22Rv1 (cell line): ENCODE measurements at regions not wholly inside any gene's neighbourhood (a gene's known extent, or its start where the extent isn't known, plus 50 kb on each side); places are given as distances from the start of the nearest gene placed in this dataset.

ENCODE experiments used
- H3K27ac ChIP-seq: fragments of 450-650 bp; 2 replicates; pipeline ENCODE4 v1.5.1; 2017
- ZFX ChIP-seq: fragments of 450-650 bp; IDR thresholded peaks from 2 replicates; pipeline ENCODE4 v1.6.1; 2017; ENCODE audit warnings: antibody characterized with exemption, borderline replicate concordance
- TF ChIP-seq, protein P1 (sequence below): fragments of 450-650 bp; IDR thresholded peaks from 2 replicates; pipeline ENCODE4 v1.5.1; 2017; ENCODE audit warnings: mild to moderate bottlenecking

DNA sequence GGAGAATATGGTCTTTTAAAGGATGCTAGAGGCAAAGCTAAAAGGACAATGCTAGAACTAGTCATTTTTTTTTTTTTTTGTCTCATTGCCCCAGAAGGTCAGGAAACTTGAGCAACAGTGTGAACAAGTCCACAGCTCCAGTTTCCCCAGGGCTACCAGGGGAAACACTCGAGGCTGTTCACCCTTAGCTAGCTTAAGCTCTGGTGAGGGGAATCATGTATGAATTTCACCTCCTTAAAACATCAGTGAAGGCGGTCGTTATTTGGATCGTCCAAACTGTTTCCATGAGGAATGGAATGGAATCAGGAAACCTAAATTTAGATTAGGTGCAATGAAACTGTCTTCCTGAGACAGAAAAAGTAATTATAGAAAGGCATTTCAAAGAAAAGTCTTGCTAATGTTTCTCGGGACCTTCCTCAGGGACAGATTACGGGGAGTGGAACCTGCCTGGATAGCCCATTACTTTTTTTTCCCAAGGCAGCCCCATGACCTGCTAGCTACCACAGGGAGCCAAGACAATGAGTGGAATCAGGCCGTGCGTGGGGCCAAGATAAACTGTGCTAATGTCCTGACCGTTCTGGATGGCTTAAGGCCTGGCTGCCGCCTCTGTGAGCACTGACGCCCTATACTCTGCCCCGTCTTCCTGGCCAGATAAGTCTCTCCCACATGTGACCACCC, 164.8 kb upstream of the SGK1 start:
- no peak overlapping the region for H3K27ac ChIP-seq
- no peak for TF ChIP-seq ZFX
- TF ChIP-seq, protein P1, sequence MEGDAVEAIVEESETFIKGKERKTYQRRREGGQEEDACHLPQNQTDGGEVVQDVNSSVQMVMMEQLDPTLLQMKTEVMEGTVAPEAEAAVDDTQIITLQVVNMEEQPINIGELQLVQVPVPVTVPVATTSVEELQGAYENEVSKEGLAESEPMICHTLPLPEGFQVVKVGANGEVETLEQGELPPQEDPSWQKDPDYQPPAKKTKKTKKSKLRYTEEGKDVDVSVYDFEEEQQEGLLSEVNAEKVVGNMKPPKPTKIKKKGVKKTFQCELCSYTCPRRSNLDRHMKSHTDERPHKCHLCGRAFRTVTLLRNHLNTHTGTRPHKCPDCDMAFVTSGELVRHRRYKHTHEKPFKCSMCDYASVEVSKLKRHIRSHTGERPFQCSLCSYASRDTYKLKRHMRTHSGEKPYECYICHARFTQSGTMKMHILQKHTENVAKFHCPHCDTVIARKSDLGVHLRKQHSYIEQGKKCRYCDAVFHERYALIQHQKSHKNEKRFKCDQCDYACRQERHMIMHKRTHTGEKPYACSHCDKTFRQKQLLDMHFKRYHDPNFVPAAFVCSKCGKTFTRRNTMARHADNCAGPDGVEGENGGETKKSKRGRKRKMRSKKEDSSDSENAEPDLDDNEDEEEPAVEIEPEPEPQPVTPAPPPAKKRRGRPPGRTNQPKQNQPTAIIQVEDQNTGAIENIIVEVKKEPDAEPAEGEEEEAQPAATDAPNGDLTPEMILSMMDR = no peak

DNA sequence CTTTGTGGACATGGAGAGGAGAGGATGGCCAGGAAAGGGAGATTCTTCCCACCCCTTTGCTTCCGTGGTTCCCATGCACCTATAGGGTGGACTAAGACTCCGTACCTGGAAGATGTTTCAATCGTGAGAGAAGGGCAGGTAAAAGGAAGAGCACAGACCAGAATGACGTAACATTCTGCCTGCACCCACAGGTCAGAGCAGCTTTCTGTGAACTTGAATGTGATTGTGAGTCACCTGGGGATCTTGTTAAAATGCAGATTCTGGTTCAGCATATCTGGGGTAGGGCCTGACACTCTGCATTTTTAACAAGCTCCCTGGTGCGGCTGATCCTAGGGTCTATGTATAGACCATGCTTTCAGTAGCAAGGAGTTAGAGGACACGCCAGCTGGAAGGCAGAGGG, 164.1 kb upstream of the SGK1 start:
- TF ChIP-seq ZFX = no peak
- TF ChIP-seq, protein P1 = no peak
- H3K27ac ChIP-seq = no peak overlapping the region

DNA sequence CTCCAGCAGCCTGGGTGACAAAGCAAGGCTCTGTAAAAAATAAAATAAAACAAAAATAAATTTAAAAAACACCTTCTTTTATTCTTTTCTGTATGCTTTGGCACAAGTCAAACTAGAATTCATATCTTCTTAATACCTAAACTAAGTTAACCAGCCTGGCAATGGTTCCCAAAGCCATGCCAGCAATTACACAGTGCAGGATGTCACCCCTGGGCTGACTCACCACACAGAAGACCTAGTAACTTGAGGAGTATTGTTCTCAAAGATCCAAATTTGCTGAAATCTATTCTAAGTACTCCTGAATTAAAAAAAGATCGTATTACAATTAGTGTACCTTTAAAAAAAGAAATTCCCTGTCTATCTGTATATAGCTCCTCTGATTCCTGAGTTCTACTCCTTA, 162.7 kb upstream of the SGK1 start:
- TF ChIP-seq, protein P1 = no peak
- TF ChIP-seq ZFX = no peak
- H3K27ac ChIP-seq = no peak overlapping the region

DNA sequence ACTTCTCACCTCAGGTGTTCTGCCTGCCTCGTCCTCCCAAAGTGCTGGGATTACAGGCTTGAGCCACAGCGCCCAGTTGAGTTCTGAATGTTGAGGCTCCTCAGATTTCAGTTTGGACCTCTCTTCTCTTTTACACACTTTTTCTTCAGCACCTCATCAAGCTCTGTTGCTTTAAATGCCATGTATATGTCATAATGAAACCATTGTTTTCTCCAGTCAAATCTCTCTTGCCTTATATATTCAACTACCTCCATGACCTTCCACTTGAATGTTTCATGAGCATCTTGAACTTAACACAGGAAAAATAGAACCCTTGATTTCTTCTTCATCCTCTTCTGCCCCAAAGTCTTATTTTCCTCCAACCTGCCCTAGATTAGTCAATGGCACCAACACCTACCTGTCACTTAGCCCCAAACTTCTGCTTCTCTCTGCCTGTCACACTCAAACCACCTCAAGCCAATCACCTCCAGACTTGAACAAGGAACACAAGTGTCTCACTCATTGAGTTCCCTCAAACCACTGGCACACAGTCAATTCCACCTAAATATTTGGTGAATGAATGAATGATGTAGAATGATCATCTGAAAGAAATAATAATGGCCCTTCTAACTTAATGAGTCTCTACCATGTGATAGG, 161.0 kb upstream of the SGK1 start:
- H3K27ac ChIP-seq = no peak overlapping the region
- no peak for TF ChIP-seq ZFX
- TF ChIP-seq, protein P1 = no peak

DNA sequence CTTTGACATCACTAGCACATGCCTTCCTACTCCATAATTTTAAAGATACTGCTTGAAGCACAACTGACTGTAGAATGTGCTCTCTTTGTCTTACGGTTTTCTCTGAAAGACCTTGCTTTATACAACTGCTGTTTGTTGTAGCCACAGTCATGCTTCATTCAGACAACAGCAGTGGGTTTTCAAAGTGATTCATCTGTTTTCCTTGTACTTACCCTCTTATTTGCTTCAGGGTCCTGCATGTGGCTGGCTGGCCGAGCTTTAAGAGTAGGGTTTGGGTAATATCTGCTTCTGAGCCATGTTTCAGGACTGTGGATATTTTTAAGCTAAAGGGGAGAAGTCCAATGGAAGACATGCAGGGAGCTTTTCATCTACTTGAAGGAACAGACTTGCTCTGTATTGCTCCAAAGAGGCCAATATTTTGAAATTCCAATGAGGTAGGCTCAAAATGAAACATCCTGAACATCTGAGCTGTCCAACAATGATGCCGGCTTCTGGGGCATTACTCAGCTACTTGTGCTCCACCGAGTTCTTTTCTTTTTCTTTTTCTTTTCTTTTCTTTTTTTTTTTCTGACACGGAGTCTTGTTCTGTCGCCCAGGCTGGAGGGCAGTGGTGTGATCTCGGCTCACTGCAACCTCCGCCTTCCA, 160.2 kb upstream of the SGK1 start:
- no peak for TF ChIP-seq ZFX
- TF ChIP-seq, protein P1 = no peak
- H3K27ac ChIP-seq = no peak overlapping the region

DNA sequence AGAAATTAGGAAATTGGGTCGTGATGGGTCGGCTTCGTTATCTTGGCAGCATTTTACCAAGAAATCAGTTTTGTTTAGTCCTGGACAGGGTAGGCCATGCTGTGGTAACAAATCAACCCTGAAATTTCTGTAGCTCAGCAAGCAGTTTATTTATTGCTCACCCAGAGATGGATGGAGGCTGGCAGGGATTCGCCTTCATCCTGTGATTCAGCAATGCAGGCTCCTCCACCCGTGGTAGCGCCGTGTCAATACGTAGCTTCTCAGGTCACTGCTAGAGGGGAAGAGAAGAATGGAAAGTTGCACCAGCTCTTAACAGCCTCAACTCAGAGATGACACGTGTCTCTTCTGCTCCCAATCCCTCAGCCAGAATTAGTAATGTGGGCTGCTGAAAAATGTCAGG, 157.0 kb upstream of the SGK1 start:
- no peak overlapping the region for H3K27ac ChIP-seq
- TF ChIP-seq, protein P1 = no peak
- TF ChIP-seq ZFX = no peak

DNA sequence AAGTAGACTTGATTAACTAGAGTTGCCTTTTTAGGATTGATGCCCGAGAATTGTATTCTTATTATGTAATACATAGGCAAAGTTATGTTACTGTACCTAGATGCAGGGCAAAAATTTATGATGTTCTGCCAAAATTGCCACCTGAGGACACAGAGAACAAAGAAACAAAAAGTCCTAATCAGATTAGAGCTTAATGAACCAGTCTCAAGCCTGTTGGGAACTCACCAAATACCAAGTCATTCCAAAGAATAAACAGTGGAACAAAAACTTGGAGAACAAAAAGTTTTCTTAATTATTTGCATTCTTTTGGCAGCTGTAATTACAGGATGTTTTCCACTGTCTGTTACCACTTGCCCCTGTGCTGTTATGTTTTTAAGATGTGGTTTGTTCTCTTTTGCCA, 154.7 kb upstream of the SGK1 start:
- no peak overlapping the region for H3K27ac ChIP-seq
- TF ChIP-seq, protein P1 = no peak
- TF ChIP-seq ZFX = no peak
